Breast epithelium (tissue), 4 donors: ENCODE measurements at regions not wholly inside any gene's neighbourhood (a gene's known extent, or its start where the extent isn't known, plus 50 kb on each side); places are given as distances from the start of the nearest gene placed in this dataset.

Experiments used
- DNase-seq, 2 donors: peaks; one replicate each; pipeline ENCODE4 v3.0.0-alpha.2; 2019; ENCODE audit warnings: low spot score in 2 of 2
- H3K27ac ChIP-seq, 2 donors: fragments of 200-600 bp; sonication (generic) in 1 of 2; one replicate each; pipeline ENCODE4 v1.5.1; 2016 to 2019; ENCODE audit warnings: mild to moderate bottlenecking in 1 of 2
- H3K27me3 ChIP-seq, 2 donors: fragments of 200-600 bp; sonication (generic) in 1 of 2; one replicate each; pipeline versions ENCODE4 v1.5.1 to v1.6.0; 2017 to 2019; ENCODE audit warnings: control low read depth in 1 of 2, mild to moderate bottlenecking in 1 of 2
- H3K36me3 ChIP-seq: fragments of 200-600 bp; one replicate; pipeline ENCODE4 v1.5.1; 2019
- H3K4me1 ChIP-seq, 2 donors: fragments of 200-600 bp; sonication (generic); one replicate each; pipeline ENCODE4 v1.5.1; 2016 to 2019; ENCODE audit warnings: control low read depth in 1 of 2
- H3K4me3 ChIP-seq, 3 donors: fragments of 200-600 bp; sonication (generic); 1 replicate in 2 of 3; 2 replicates in 1 of 3; pipeline ENCODE4 v1.5.1; 2016 to 2019; ENCODE audit warnings: mild to moderate bottlenecking in 3 of 3, moderate library complexity in 2 of 3
- H3K9me3 ChIP-seq, 2 donors: fragments of 200-600 bp; sonication (generic) in 1 of 2; one replicate each; pipeline ENCODE4 v1.5.1; 2016 to 2019; ENCODE audit warnings: control low read depth in 1 of 2
- CTCF ChIP-seq, 3 donors: fragments of 450-650 bp; IDR thresholded peaks; one replicate each; pipeline ENCODE4 v1.5.1; 2016 to 2017; ENCODE audit warnings: antibody characterized with exemption in 3 of 3, mild to moderate bottlenecking in 3 of 3, moderate library complexity in 3 of 3
- POLR2A ChIP-seq: fragments of 450-650 bp; IDR thresholded peaks from one replicate; pipeline ENCODE4 v1.6.1; 2016; ENCODE audit warnings: antibody characterized with exemption, mild to moderate bottlenecking, moderate library complexity
- POLR2AphosphoS5 ChIP-seq, 3 donors: sonication (generic); formaldehyde crosslinking; IDR thresholded peaks; one replicate each; pipeline ENCODE4 v1.6.1; 2017; ENCODE audit warnings: antibody characterized with exemption in 3 of 3
- intact Hi-C: fragments of 100-400 bp; cut with DNase I; formaldehyde crosslinking; loops from one replicate; pipeline ENCODE4 v1.15.1; 2023; ENCODE audit warnings: low total_unique reads

GRCh38 chr9:107078061-107078460 is 205.0 kb upstream of the RAD23B start:
- TF ChIP-seq CTCF (IDR thresholded peaks at IDR 0.05) (no peak), POLR2A (no peak), POLR2AphosphoS5 (IDR thresholded peaks at IDR 0.05) (no peak)

DNA sequence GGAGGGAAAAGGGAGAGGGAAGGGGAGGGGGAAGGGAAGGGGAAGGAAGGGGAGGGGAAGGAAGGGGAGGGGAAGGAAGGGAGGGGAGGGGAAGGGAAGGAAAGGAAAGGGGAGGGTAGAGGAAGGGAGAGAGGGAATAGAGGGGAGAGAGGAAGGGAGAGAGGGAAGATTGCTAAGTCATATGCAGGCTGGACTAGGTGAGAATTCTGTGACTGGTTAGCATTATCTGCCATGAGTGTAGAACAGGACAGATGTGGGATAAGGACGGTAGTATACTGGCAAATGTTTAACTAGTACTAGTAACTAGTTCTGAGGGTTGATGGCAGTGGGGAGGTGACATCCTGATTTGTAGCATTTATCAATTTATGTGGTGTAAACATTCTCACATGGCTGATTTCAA is 203.5 kb upstream of the RAD23B start:
- Histone ChIP-seq H3K4me1 (no peaks in the 10 kb centered on the region), H3K36me3 (no peaks in the 10 kb centered on the region), H3K27me3 (no peaks in the 10 kb centered on the region), H3K4me3 (no peak overlapping the region), H3K9me3 (no peaks in the 10 kb centered on the region), H3K27ac (no peak overlapping the region)
- intact Hi-C loops, result no loop called here
- no peak for DNase-seq
- TF ChIP-seq CTCF (IDR thresholded peaks at IDR 0.05) (no peak), POLR2A (no peak), POLR2AphosphoS5 (IDR thresholded peaks at IDR 0.05) (no peak)

More at GRCh38 chr9:107078061-107078460, 205.0 kb upstream of the RAD23B start:
- Histone ChIP-seq H3K27me3 (no peaks in the 10 kb centered on the region), H3K4me3 (no peak overlapping the region), H3K4me1 (no peaks in the 10 kb centered on the region), H3K36me3 (no peaks in the 10 kb centered on the region), H3K9me3 (no peaks in the 10 kb centered on the region), H3K27ac (no peak overlapping the region)
- intact Hi-C loops, result no loop called here
- DNase-seq, result no peak

GRCh38 chr9:107080130-107080529 is 202.9 kb upstream of the RAD23B start:
- Histone ChIP-seq H3K27me3 (no peaks in the 10 kb centered on the region), H3K9me3 (no peaks in the 10 kb centered on the region), H3K4me1 (no peaks in the 10 kb centered on the region), H3K27ac (no peak overlapping the region), H3K4me3 (no peak overlapping the region), H3K36me3 (no peaks in the 10 kb centered on the region)
- TF ChIP-seq POLR2AphosphoS5 (IDR thresholded peaks at IDR 0.05), result no peak
- TF ChIP-seq CTCF (IDR thresholded peaks at IDR 0.05), result no peak
- no peak for TF ChIP-seq POLR2A
- no peak for DNase-seq
- intact Hi-C loops, result no loop called here

DNA sequence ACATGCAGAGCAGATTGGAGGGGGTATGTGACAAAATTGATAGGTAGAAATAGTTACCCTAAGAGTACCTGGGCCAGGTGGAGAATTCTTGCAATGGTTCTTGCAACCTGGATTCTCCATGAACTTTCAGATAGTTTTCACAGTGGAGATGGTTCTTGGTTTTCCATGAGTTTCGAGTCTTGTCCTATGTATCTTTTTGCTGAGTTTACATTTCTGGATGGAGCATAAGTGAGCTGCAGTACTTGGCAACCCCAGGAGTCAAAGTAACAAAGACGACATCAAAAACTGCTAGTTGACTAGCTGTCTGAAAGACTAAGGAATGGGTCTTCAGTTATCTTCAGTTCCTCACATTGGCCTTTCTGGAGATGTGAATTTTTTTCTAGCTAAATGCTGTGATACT is 196.6 kb upstream of the RAD23B start:
- intact Hi-C loops, result no loop called here
- no peaks in the 10 kb centered on the region for H3K27me3 ChIP-seq

GRCh38 chr9:107087222-107087621 is 195.9 kb upstream of the RAD23B start:
- TF ChIP-seq POLR2A (no peak), POLR2AphosphoS5 (IDR thresholded peaks at IDR 0.05) (no peak), CTCF (IDR thresholded peaks at IDR 0.05) (no peak)
- intact Hi-C loops, result no loop called here
- no peaks in the 10 kb centered on the region for H3K4me1 ChIP-seq
- H3K36me3 ChIP-seq, result no peaks in the 10 kb centered on the region
- H3K27me3 ChIP-seq, result no peaks in the 10 kb centered on the region
- H3K9me3 ChIP-seq, result no peaks in the 10 kb centered on the region
- no peak for DNase-seq
- H3K4me3 ChIP-seq, result no peak overlapping the region
- no peak overlapping the region for H3K27ac ChIP-seq

More for the DNA sequence above, 196.6 kb upstream of the RAD23B start:
- Histone ChIP-seq H3K36me3 (no peaks in the 10 kb centered on the region), H3K27ac (no peak overlapping the region), H3K4me1 (no peaks in the 10 kb centered on the region), H3K9me3 (no peaks in the 10 kb centered on the region), H3K4me3 (no peak overlapping the region)
- no peak for DNase-seq
- no peak for TF ChIP-seq CTCF (IDR thresholded peaks at IDR 0.05)
- no peak for TF ChIP-seq POLR2AphosphoS5 (IDR thresholded peaks at IDR 0.05)
- no peak for TF ChIP-seq POLR2A
